ENCODE measurements at regions not wholly inside any gene's neighbourhood (a gene's known extent, or its start where the extent isn't known, plus 50 kb on each side); places are given as distances from the start of the nearest gene placed in this dataset.

DNA sequence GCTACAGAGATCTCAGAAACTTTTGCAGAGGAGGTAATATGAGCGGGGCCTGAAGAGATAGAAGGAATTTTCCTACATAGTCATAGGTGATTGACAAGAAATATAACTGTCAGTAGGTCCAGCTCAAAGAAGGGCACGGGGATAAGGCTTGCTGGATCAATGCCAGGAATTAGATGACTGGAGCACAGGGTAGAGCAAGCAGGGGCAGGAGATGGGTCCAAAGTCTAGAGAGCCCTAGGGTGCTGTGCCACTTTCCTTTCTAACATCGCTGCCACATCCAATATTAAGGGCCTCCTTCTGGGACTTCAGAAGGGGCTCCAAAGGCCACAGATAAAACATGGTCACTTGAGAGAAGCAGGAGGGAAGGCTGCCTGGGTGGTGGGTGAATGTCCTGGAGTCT is 402.2 kb downstream of the MID1IP1 start:
- H3K4me2 ChIP-seq (ENCODE audit: low read length, poor library complexity, severe bottlenecking) = no peak overlapping the region
- DNase-seq = no peak
- H3K4ac ChIP-seq (ENCODE audit: low read depth in 1 of 2, low read length in 2 of 2) = no peak overlapping the region
- H3K23ac ChIP-seq (ENCODE audit: low read length in 2 of 2) = no peak overlapping the region
- no peak overlapping the region for H2AFZ ChIP-seq (ENCODE audit: low read depth, low read length)
- no peaks in the 10 kb centered on the region for H3K79me1 ChIP-seq (replicated peaks; ENCODE audit: low read length, poor library complexity, severe bottlenecking)
- no peak overlapping the region for H3K9ac ChIP-seq (ENCODE audit: low read length)
- H3K9me3 ChIP-seq (ENCODE audit: control insufficient read depth, low read length) = no peaks in the 10 kb centered on the region
- 75% methylated on average over 2 of the region's 3 CpGs for WGBS
- no peaks in the 10 kb centered on the region for H3K36me3 ChIP-seq (ENCODE audit: control insufficient read depth in 1 of 2, insufficient read depth in 2 of 2, low read depth in 1 of 2, low read length in 2 of 2)
- H2BK5ac ChIP-seq (ENCODE audit: low read depth, low read length, poor library complexity, severe bottlenecking) = no peak overlapping the region
- no peak overlapping the region for H3K27ac ChIP-seq (ENCODE audit: low read length, poor library complexity, severe bottlenecking)
- no peak overlapping the region for H2BK120ac ChIP-seq (ENCODE audit: low read depth, low read length)
- no peak overlapping the region for H4K8ac ChIP-seq (ENCODE audit: low read length)
- H2BK15ac ChIP-seq (ENCODE audit: low read depth, poor library complexity, severe bottlenecking) = no peak overlapping the region
- H3K27me3 ChIP-seq (ENCODE audit: control insufficient read depth in 1 of 2, insufficient read depth in 1 of 2, low read length in 2 of 2) = peaks cover 0 to 81% of the 10 kb centered on the region in 2 experiments
- H3K4me3 ChIP-seq (ENCODE audit: insufficient read depth in 1 of 2, low read depth in 1 of 2, low read length in 2 of 2) = no peak overlapping the region
- no peak overlapping the region for H2BK12ac ChIP-seq (ENCODE audit: low read length in 2 of 2)
- H3K4me1 ChIP-seq (ENCODE audit: control insufficient read depth, insufficient read depth, low read depth, low read length) = no peaks in the 10 kb centered on the region
- no peak overlapping the region for H4K91ac ChIP-seq (ENCODE audit: low read length)
- no peak overlapping the region for H3K14ac ChIP-seq (ENCODE audit: low read length in 2 of 2)
- no peak overlapping the region for H3K18ac ChIP-seq (ENCODE audit: low read depth in 1 of 2, low read length in 2 of 2)
- H2AK5ac ChIP-seq (ENCODE audit: low read length, severe bottlenecking) = no peak overlapping the region

DNA sequence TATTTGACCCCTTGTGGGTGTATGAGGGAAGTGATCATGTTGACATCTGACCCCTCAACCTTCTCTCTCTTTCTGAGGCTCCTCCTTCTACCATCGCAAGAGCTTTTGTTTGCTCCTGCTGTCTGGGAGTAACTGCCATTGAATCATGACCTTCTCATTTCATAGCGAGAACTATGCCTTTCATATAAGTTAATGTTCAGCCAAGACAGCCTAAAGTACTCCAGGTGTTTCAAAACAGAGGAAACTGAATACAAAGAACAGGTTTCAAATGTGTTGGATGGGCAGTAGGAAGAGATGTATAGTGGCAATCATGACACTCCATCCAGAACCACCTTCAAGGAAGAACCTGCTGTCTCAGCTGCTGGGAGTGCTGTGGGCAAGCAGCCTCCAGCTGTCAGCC is 403.1 kb downstream of the MID1IP1 start:
- Histone ChIP-seq H3K4me1 (ENCODE audit: control insufficient read depth, insufficient read depth, low read depth, low read length) (no peaks in the 10 kb centered on the region), H3K36me3 (ENCODE audit: control insufficient read depth in 1 of 2, insufficient read depth in 2 of 2, low read depth in 1 of 2, low read length in 2 of 2) (no peaks in the 10 kb centered on the region), H3K4ac (ENCODE audit: low read depth in 1 of 2, low read length in 2 of 2) (no peak overlapping the region), H2BK5ac (ENCODE audit: low read depth, low read length, poor library complexity, severe bottlenecking) (no peak overlapping the region), H2BK15ac (ENCODE audit: low read depth, poor library complexity, severe bottlenecking) (no peak overlapping the region), H3K14ac (ENCODE audit: low read length in 2 of 2) (no peak overlapping the region), H3K79me1 (replicated peaks; ENCODE audit: low read length, poor library complexity, severe bottlenecking) (no peaks in the 10 kb centered on the region), H3K4me2 (ENCODE audit: low read length, poor library complexity, severe bottlenecking) (no peak overlapping the region), H3K9ac (ENCODE audit: low read length) (no peak overlapping the region), H3K27ac (ENCODE audit: low read length, poor library complexity, severe bottlenecking) (no peak overlapping the region), H2AFZ (ENCODE audit: low read depth, low read length) (no peak overlapping the region), H4K8ac (ENCODE audit: low read length) (no peak overlapping the region), H3K27me3 (ENCODE audit: control insufficient read depth in 1 of 2, insufficient read depth in 1 of 2, low read length in 2 of 2) (peaks cover 0 to 86% of the 10 kb centered on the region in 2 experiments), H4K91ac (ENCODE audit: low read length) (no peak overlapping the region), H3K18ac (ENCODE audit: low read depth in 1 of 2, low read length in 2 of 2) (no peak overlapping the region), H3K4me3 (ENCODE audit: insufficient read depth in 1 of 2, low read depth in 1 of 2, low read length in 2 of 2) (no peak overlapping the region), H2AK5ac (ENCODE audit: low read length, severe bottlenecking) (no peak overlapping the region), H2BK12ac (ENCODE audit: low read length in 2 of 2) (no peak overlapping the region), H3K23ac (ENCODE audit: low read length in 2 of 2) (no peak overlapping the region), H3K9me3 (ENCODE audit: control insufficient read depth, low read length) (no peaks in the 10 kb centered on the region), H2BK120ac (ENCODE audit: low read depth, low read length) (no peak overlapping the region)
- 80% methylated on average over 1 of the region's 2 CpGs for WGBS
- DNase-seq = no peak

DNA sequence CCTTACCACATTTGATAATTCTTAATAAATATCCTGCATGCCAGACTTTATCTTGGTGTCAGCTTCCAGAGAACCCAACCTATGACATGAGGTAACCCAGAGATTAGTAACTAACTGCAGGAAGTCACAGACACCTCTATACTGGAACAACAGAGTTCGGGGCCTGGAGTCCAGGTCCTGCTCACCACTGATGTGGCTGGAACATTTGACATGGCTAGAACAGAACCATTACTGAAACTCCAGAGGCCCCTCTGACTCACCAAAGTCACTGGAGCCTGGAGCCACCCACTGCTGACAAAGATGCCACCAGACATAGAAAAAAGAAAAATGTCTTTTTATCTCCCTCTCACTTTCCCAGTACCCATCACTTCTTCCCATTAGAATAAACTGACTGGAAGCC is 403.7 kb downstream of the MID1IP1 start:
- Histone ChIP-seq H3K4me2 (ENCODE audit: low read length, poor library complexity, severe bottlenecking) (no peak overlapping the region), H3K36me3 (ENCODE audit: control insufficient read depth in 1 of 2, insufficient read depth in 2 of 2, low read depth in 1 of 2, low read length in 2 of 2) (no peaks in the 10 kb centered on the region), H3K23ac (ENCODE audit: low read length in 2 of 2) (no peak overlapping the region), H3K18ac (ENCODE audit: low read depth in 1 of 2, low read length in 2 of 2) (no peak overlapping the region), H3K9me3 (ENCODE audit: control insufficient read depth, low read length) (no peaks in the 10 kb centered on the region), H2BK120ac (ENCODE audit: low read depth, low read length) (no peak overlapping the region), H2BK12ac (ENCODE audit: low read length in 2 of 2) (no peak overlapping the region), H4K91ac (ENCODE audit: low read length) (no peak overlapping the region), H2BK15ac (ENCODE audit: low read depth, poor library complexity, severe bottlenecking) (no peak overlapping the region), H3K27ac (ENCODE audit: low read length, poor library complexity, severe bottlenecking) (no peak overlapping the region), H2BK5ac (ENCODE audit: low read depth, low read length, poor library complexity, severe bottlenecking) (no peak overlapping the region), H3K14ac (ENCODE audit: low read length in 2 of 2) (no peak overlapping the region), H3K9ac (ENCODE audit: low read length) (no peak overlapping the region), H3K79me1 (replicated peaks; ENCODE audit: low read length, poor library complexity, severe bottlenecking) (no peaks in the 10 kb centered on the region), H4K8ac (ENCODE audit: low read length) (no peak overlapping the region), H2AK5ac (ENCODE audit: low read length, severe bottlenecking) (no peak overlapping the region), H3K4ac (ENCODE audit: low read depth in 1 of 2, low read length in 2 of 2) (no peak overlapping the region), H3K4me3 (ENCODE audit: insufficient read depth in 1 of 2, low read depth in 1 of 2, low read length in 2 of 2) (no peak overlapping the region), H3K27me3 (ENCODE audit: control insufficient read depth in 1 of 2, insufficient read depth in 1 of 2, low read length in 2 of 2) (peaks cover 0 to 85% of the 10 kb centered on the region in 2 experiments), H2AFZ (ENCODE audit: low read depth, low read length) (no peak overlapping the region), H3K4me1 (ENCODE audit: control insufficient read depth, insufficient read depth, low read depth, low read length) (no peaks in the 10 kb centered on the region)
- peak; percentile 1 for DNase-seq
- 89% methylated on average over 1 of the region's 1 CpG for WGBS

DNA sequence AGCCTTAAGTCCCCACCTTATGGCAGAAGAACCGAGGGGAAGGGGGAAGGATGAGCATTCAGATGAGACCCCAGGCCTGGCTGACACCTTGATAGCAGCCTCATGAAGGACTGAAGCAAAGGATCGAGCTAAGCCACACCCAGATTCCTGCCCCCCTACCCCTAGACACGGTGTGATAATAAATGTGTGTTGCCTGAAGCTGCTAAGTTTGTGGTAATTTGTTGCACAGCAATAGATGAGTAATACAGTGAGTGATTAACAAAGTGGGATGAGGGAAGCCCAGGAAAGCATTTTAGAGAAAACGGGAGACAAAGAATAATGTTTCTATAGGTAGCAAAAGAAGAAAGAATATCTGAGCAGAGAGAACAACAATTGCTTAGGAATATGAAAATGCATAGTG is 404.2 kb downstream of the MID1IP1 start:
- Histone ChIP-seq H2BK5ac (ENCODE audit: low read depth, low read length, poor library complexity, severe bottlenecking) (no peak overlapping the region), H3K4ac (ENCODE audit: low read depth in 1 of 2, low read length in 2 of 2) (no peak overlapping the region), H3K4me3 (ENCODE audit: insufficient read depth in 1 of 2, low read depth in 1 of 2, low read length in 2 of 2) (no peak overlapping the region), H3K36me3 (ENCODE audit: control insufficient read depth in 1 of 2, insufficient read depth in 2 of 2, low read depth in 1 of 2, low read length in 2 of 2) (no peaks in the 10 kb centered on the region), H4K91ac (ENCODE audit: low read length) (no peak overlapping the region), H2BK15ac (ENCODE audit: low read depth, poor library complexity, severe bottlenecking) (no peak overlapping the region), H2BK12ac (ENCODE audit: low read length in 2 of 2) (no peak overlapping the region), H2BK120ac (ENCODE audit: low read depth, low read length) (no peak overlapping the region), H3K14ac (ENCODE audit: low read length in 2 of 2) (no peak overlapping the region), H3K9me3 (ENCODE audit: control insufficient read depth, low read length) (no peaks in the 10 kb centered on the region), H3K4me2 (ENCODE audit: low read length, poor library complexity, severe bottlenecking) (no peak overlapping the region), H2AFZ (ENCODE audit: low read depth, low read length) (no peak overlapping the region), H3K79me1 (replicated peaks; ENCODE audit: low read length, poor library complexity, severe bottlenecking) (no peaks in the 10 kb centered on the region), H4K8ac (ENCODE audit: low read length) (no peak overlapping the region), H2AK5ac (ENCODE audit: low read length, severe bottlenecking) (no peak overlapping the region), H3K18ac (ENCODE audit: low read depth in 1 of 2, low read length in 2 of 2) (no peak overlapping the region), H3K27me3 (ENCODE audit: control insufficient read depth in 1 of 2, insufficient read depth in 1 of 2, low read length in 2 of 2) (peaks cover 0 to 86% of the 10 kb centered on the region in 2 experiments), H3K4me1 (ENCODE audit: control insufficient read depth, insufficient read depth, low read depth, low read length) (no peaks in the 10 kb centered on the region), H3K23ac (ENCODE audit: low read length in 2 of 2) (no peak overlapping the region), H3K27ac (ENCODE audit: low read length, poor library complexity, severe bottlenecking) (no peak overlapping the region), H3K9ac (ENCODE audit: low read length) (no peak overlapping the region)
- peak; percentile 1 for DNase-seq
- 28% methylated on average over 2 of the region's 4 CpGs for WGBS
